DMS79 treated with DMSO at 0.1 percent for 48 hours (cell line): ENCODE measurements at regions not wholly inside any gene's neighbourhood (a gene's known extent, or its start where the extent isn't known, plus 50 kb on each side); places are given as distances from the start of the nearest gene placed in this dataset.

ENCODE experiments used
- DNase-seq: peaks from one replicate; lab custom pipeline; 2025; lab: John Stamatoyannopoulos, UW

- no peak for DNase-seq
Observed at GRCh38 chr2:126406267-126406666, 249.7 kb upstream of the GYPC start.

- no peak for DNase-seq
Observed at GRCh38 chr2:126408671-126409070, 247.3 kb upstream of the GYPC start.

- DNase-seq = no peak
Observed at GRCh38 chr2:126409850-126410249, 246.1 kb upstream of the GYPC start.

GRCh38 chr2:126413079-126413478 lies 242.9 kb upstream of the GYPC start:
- no peak for DNase-seq

GRCh38 chr2:126419403-126419802 lies 236.6 kb upstream of the GYPC start:
- DNase-seq = no peak

GRCh38 chr2:126425943-126426342 lies 230.0 kb upstream of the GYPC start:
- DNase-seq = no peak

GRCh38 chr2:126429103-126429502 lies 226.9 kb upstream of the GYPC start:
- no peak for DNase-seq

- no peak for DNase-seq
Observed at GRCh38 chr2:126431136-126431535, 224.8 kb upstream of the GYPC start.

- no peak for DNase-seq
Observed at GRCh38 chr2:126436411-126436810, 219.5 kb upstream of the GYPC start.

GRCh38 chr2:126437016-126437415 lies 218.9 kb upstream of the GYPC start:
- DNase-seq = no peak

- DNase-seq = no peak
Observed at GRCh38 chr2:126444512-126444911, 211.4 kb upstream of the GYPC start.

GRCh38 chr2:126446106-126446695 lies 209.8 kb upstream of the GYPC start:
- DNase-seq = no peak

- DNase-seq = no peak
Observed at GRCh38 chr2:126448611-126449010, 207.3 kb upstream of the GYPC start.

- DNase-seq = no peak
Observed at GRCh38 chr2:126449677-126450076, 206.3 kb upstream of the GYPC start.

GRCh38 chr2:126463892-126464674 lies 191.9 kb upstream of the GYPC start:
- DNase-seq = no peak

GRCh38 chr2:126467367-126468054 lies 188.4 kb upstream of the GYPC start:
- DNase-seq = no peak

GRCh38 chr2:126475031-126475430 lies 180.9 kb upstream of the GYPC start:
- no peak for DNase-seq

- DNase-seq = no peak
Observed at GRCh38 chr2:126476691-126477090, 179.3 kb upstream of the GYPC start.

GRCh38 chr2:126480033-126480432 lies 175.9 kb upstream of the GYPC start:
- no peak for DNase-seq

- no peak for DNase-seq
Observed at GRCh38 chr2:126482582-126483464, 173.1 kb upstream of the GYPC start.

GRCh38 chr2:126494593-126494992 lies 161.4 kb upstream of the GYPC start:
- DNase-seq = no peak

GRCh38 chr2:126495189-126495588 lies 160.8 kb upstream of the GYPC start:
- DNase-seq = no peak
